ENCODE measurements at regions not wholly inside any gene's neighbourhood (a gene's known extent, or its start where the extent isn't known, plus 50 kb on each side); places are given as distances from the start of the nearest gene placed in this dataset.

GRCh38 chr5:92922231-92922967 lies 658.6 kb downstream of the NR2F1-AS1 start:
- no peak overlapping the region for H3K4me2 ChIP-seq (ENCODE audit: low read length)
- no peaks in the 10 kb centered on the region for H3K27me3 ChIP-seq (ENCODE audit: control insufficient read depth, low read length)
- H3K36me3 ChIP-seq (ENCODE audit: control insufficient read depth, low read length), result no peaks in the 10 kb centered on the region
- H3K27ac ChIP-seq (ENCODE audit: low read depth, low read length), result no peak overlapping the region
- TF ChIP-seq EZH2phosphoT487 (IDR thresholded peaks at IDR 0.05; ENCODE audit: borderline replicate concordance, low read length), result no peak
- TF ChIP-seq, protein P1, sequence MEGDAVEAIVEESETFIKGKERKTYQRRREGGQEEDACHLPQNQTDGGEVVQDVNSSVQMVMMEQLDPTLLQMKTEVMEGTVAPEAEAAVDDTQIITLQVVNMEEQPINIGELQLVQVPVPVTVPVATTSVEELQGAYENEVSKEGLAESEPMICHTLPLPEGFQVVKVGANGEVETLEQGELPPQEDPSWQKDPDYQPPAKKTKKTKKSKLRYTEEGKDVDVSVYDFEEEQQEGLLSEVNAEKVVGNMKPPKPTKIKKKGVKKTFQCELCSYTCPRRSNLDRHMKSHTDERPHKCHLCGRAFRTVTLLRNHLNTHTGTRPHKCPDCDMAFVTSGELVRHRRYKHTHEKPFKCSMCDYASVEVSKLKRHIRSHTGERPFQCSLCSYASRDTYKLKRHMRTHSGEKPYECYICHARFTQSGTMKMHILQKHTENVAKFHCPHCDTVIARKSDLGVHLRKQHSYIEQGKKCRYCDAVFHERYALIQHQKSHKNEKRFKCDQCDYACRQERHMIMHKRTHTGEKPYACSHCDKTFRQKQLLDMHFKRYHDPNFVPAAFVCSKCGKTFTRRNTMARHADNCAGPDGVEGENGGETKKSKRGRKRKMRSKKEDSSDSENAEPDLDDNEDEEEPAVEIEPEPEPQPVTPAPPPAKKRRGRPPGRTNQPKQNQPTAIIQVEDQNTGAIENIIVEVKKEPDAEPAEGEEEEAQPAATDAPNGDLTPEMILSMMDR (IDR thresholded peaks at IDR 0.05; ENCODE audit: low read depth, low read length, poor library complexity, severe bottlenecking), result no peak
- H3K4me1 ChIP-seq (ENCODE audit: control insufficient read depth, low read length), result no peaks in the 10 kb centered on the region
- H3K9me3 ChIP-seq (ENCODE audit: control insufficient read depth, insufficient read depth, low read length), result no peaks in the 10 kb centered on the region
- no peak overlapping the region for H3K4me3 ChIP-seq (ENCODE audit: low read length)
- H3F3A ChIP-seq (ENCODE audit: control insufficient read depth, insufficient read depth), result no peaks in the 10 kb centered on the region
- no peaks in the 10 kb centered on the region for H3K9me2 ChIP-seq (replicated peaks; ENCODE audit: control insufficient read depth, low read length)
- no peaks in the 10 kb centered on the region for H4K20me1 ChIP-seq (ENCODE audit: control insufficient read depth, insufficient read depth, low read depth, low read length)
- no peaks in the 10 kb centered on the region for H3K79me2 ChIP-seq (ENCODE audit: control insufficient read depth, low read length)

GRCh38 chr5:92917044-92917443 lies 664.0 kb downstream of the NR2F1-AS1 start:
- no peaks in the 10 kb centered on the region for H4K20me1 ChIP-seq (ENCODE audit: control insufficient read depth, insufficient read depth, low read depth, low read length)
- H3K27ac ChIP-seq (ENCODE audit: low read depth, low read length), result no peak overlapping the region
- no peaks in the 10 kb centered on the region for H3K4me1 ChIP-seq (ENCODE audit: control insufficient read depth, low read length)

DNA sequence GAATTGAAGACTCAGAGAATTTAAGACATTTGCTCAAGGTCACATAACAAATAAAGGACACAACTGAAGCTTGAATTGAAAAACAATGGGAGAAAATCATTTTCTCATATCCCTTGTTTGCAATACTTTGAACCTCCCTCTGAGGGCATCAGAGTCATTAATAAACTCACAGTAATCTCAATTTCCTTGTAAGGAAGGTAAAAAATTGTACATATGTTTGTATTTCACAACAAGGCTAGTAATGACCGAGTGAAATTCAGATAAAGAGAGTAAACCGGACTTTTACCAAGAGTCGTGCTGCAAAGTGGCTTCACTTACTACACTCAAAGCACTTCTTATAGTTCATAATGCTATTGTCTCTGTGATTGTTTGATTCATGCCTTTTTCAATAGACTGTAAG lies 665.0 kb downstream of the NR2F1-AS1 start:
- H3K27ac ChIP-seq (ENCODE audit: low read depth, low read length), result no peak overlapping the region
- H3K4me2 ChIP-seq (ENCODE audit: low read length), result no peak overlapping the region
- no peak for TF ChIP-seq EZH2phosphoT487 (IDR thresholded peaks at IDR 0.05; ENCODE audit: borderline replicate concordance, low read length)
- TF ChIP-seq, protein P1 (IDR thresholded peaks at IDR 0.05; ENCODE audit: low read depth, low read length, poor library complexity, severe bottlenecking), result no peak
- H3K36me3 ChIP-seq (ENCODE audit: control insufficient read depth, low read length), result no peaks in the 10 kb centered on the region
- H3K27me3 ChIP-seq (ENCODE audit: control insufficient read depth, low read length), result no peaks in the 10 kb centered on the region
- no peaks in the 10 kb centered on the region for H3K9me3 ChIP-seq (ENCODE audit: control insufficient read depth, insufficient read depth, low read length)
- no peaks in the 10 kb centered on the region for H3K4me1 ChIP-seq (ENCODE audit: control insufficient read depth, low read length)
- H3K4me3 ChIP-seq (ENCODE audit: low read length), result no peak overlapping the region
- H4K20me1 ChIP-seq (ENCODE audit: control insufficient read depth, insufficient read depth, low read depth, low read length), result no peaks in the 10 kb centered on the region
- H3F3A ChIP-seq (ENCODE audit: control insufficient read depth, insufficient read depth), result no peaks in the 10 kb centered on the region
- no peaks in the 10 kb centered on the region for H3K9me2 ChIP-seq (replicated peaks; ENCODE audit: control insufficient read depth, low read length)
- H3K79me2 ChIP-seq (ENCODE audit: control insufficient read depth, low read length), result no peaks in the 10 kb centered on the region

More at GRCh38 chr5:92917044-92917443, 664.0 kb downstream of the NR2F1-AS1 start:
- H3K36me3 ChIP-seq (ENCODE audit: control insufficient read depth, low read length), result no peaks in the 10 kb centered on the region
- no peak overlapping the region for H3K4me3 ChIP-seq (ENCODE audit: low read length)
- no peaks in the 10 kb centered on the region for H3K27me3 ChIP-seq (ENCODE audit: control insufficient read depth, low read length)
- no peaks in the 10 kb centered on the region for H3K79me2 ChIP-seq (ENCODE audit: control insufficient read depth, low read length)
- TF ChIP-seq, protein P1 (IDR thresholded peaks at IDR 0.05; ENCODE audit: low read depth, low read length, poor library complexity, severe bottlenecking), result no peak
- no peak for TF ChIP-seq EZH2phosphoT487 (IDR thresholded peaks at IDR 0.05; ENCODE audit: borderline replicate concordance, low read length)
- H3K9me2 ChIP-seq (replicated peaks; ENCODE audit: control insufficient read depth, low read length), result no peaks in the 10 kb centered on the region
- H3K9me3 ChIP-seq (ENCODE audit: control insufficient read depth, insufficient read depth, low read length), result no peaks in the 10 kb centered on the region
- H3F3A ChIP-seq (ENCODE audit: control insufficient read depth, insufficient read depth), result no peaks in the 10 kb centered on the region
- no peak overlapping the region for H3K4me2 ChIP-seq (ENCODE audit: low read length)

Data from DOHH2 (cell line).